Activated CD4-positive, alpha-beta T cell treated with anti-CD3 and anti-CD28 coated beads for 4 hours (primary cell): ENCODE measurements at regions not wholly inside any gene's neighbourhood (a gene's known extent, or its start where the extent isn't known, plus 50 kb on each side); places are given as distances from the start of the nearest gene placed in this dataset.
"Not testable (repeated sequence)": the region's sequence is repeated elsewhere in the genome, so short reads cannot be mapped to it uniquely, and the experiment has no call there.

ENCODE experiments used
- DNase-seq, 2 donors: peaks; one replicate each; pipeline ENCODE4 v3.0.0-alpha.2; 2020

GRCh38 chr16:86945166-86945900, 367.0 kb downstream of the FOXL1 start:
- DNase-seq: no peak

GRCh38 chr16:86946396-86946795, 368.0 kb downstream of the FOXL1 start:
- no peak for DNase-seq

- no peak for DNase-seq
Measured at GRCh38 chr16:86946981-86947380, 368.6 kb downstream of the FOXL1 start.

- DNase-seq: no peak
Measured at GRCh38 chr16:86948046-86948445, 369.1 kb downstream of the C16orf95 start.

DNA sequence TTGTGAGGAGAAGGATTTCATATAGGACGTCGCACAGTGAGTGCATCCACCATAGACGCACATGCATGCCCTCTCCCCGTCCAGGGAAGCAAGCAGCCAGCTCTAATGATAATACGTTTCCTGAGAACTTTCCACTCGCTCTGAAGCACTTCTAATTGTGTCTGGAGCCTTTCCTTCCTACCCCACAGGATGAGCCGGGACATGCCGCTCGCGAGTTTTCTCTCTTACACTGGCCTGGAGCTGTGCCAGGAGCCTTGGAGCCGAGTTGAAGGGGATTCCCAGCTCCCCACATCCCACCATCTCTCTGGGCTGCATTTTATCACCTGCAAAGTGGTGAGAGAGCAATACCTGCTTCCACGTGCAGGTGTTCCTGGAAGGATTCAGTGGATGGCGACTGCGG, 368.1 kb downstream of the C16orf95 start:
- DNase-seq: no peak

GRCh38 chr16:86949630-86950029, 367.6 kb downstream of the C16orf95 start:
- DNase-seq: no peak

GRCh38 chr16:86951041-86951822, 366.0 kb downstream of the C16orf95 start:
- no peak for DNase-seq

GRCh38 chr16:86951831-86952598, 365.2 kb downstream of the C16orf95 start:
- DNase-seq: no peak

- no peak for DNase-seq
Measured at GRCh38 chr16:86952769-86953168, 364.4 kb downstream of the C16orf95 start.

GRCh38 chr16:86953631-86954391, 363.4 kb downstream of the C16orf95 start:
- DNase-seq: no peak

DNA sequence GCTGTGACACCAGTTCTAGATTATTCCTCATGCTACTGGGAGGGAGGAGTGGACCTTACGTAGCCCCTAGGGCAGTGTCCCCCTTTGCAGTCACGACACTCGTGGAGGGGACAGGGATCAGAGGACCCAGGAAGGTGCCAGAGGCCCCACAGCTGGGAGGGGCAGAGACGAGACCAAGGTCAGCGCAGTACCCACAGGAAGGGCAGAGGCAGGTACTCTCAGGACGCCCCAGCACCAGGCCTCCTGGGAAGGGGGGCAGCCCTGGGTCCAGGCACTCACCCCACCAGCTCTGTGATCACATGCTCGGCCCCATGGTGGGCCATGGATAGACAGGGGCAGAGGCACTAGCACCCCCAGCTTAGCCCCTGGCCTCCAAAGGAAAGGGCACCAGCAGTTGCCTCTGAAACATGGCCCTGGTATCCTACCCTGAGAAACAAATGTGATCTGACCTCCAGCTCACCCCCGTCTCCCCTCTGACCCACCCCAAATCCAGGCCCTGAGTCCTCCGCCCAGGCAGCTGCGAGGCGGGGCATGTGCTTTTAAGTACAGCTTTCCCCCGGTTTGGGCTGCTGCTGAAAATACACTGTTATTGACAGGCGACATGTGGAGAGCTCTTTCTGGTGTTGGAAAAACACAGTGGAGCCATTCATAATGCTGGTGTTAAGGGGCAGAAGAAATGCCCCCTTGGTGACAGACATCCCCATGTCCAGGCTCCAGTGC, 361.9 kb downstream of the C16orf95 start:
- no peak for DNase-seq

DNA sequence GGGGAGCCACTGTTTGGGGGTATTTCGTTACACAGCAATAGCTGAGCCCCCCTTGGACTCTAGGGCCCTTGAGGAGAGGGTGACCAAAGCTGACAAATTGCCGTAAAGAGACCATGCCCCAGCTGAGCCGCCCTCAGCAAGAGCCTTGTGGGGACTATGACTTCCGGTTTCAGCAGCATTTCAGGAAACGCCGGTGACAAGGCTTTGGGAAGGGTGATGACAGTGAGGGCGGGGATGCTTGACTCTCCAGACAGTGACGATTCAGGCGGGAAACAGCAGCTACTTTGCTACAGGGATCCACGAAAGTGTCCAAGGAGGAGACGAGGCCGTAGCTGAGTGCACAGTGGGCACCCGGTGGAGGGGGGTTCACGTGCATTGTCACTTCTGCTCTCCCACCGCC, 360.8 kb downstream of the C16orf95 start:
- DNase-seq: no peak

DNA sequence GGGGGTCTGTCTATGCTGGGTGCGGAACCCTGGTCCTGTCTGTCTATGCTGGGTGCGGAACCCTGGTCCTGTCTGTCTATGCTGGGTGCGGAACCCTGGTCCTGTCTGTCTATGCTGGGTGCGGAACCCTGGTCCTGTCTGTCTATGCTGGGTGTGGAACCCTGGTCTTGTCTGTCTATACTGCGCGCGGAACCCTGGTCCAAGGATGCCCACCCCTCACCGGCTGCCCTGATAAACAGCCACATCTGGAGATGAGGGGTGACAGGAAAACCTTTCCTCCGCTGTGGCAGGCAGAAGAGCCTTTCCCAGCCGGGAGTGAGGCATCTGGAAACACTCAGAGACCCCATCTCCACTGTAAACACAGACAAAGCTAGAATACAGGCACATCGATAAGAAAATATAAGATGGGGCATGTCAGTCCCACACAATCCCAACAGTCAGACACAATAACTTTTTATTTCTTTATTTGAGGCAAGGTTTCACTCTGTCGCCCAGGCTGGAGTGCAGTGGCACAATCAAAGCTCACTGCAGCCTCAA, 359.5 kb downstream of the C16orf95 start:
- not testable (repeated sequence) for DNase-seq

DNA sequence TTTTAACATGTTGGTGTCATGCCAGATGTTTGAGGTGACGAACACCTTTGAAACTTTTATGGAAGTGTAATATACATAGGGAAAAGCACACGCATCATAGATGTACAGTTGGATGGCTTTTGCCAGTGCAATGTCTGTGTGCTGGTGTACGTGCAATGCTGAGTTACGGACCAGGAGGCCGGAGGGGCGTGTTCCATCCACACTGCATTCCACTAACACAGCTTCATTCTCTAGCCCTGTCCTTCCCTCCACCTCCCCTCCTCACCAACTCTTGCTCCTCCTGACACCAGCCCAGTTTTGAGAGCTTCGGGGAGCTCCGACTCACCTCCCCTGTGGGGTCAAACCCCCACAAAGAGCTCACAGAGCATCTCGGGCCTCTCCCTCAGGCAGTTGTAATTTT, 358.8 kb downstream of the C16orf95 start:
- DNase-seq: no peak

- DNase-seq: no peak
Measured at GRCh38 chr16:86959091-86959651, 358.0 kb downstream of the C16orf95 start.

DNA sequence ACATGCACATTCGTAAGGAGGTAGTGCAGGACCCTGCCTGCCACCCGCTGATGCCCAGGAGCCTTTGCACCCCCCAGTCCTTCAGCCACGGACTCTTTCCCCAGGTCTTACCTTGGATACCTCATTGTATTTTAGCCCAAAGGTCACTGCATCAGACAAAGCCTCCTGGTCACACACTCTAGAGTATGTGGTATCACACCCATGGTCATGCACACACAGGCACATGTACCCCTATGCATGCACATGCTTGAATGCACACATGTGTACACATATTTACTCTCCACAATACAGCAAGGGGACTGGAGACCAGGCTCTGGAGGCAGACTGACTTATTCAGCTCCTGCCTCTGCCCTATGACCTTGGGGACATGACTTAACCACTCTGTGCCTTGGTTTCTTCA, 357.5 kb downstream of the C16orf95 start:
- no peak for DNase-seq

DNA sequence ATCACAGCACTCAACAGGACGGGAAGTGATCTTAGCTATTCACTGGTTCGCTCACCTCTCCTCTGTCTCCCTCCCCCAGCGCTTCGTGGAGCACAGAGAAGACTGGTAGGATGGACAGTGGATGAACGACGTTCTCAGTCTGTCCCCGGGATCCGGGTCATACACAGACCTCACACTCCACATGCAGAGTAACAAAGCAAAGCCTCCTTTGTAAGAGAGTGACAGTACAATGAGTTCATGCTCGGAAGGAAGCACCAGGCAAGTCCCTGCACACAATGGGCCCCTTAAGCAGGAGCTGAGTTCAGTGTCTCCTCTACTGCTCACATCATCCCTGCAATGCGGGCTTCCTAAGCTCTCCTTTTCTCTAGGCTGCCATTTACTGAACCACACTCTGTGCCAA, 356.9 kb downstream of the C16orf95 start:
- DNase-seq: no peak

GRCh38 chr16:86961171-86961601, 356.0 kb downstream of the C16orf95 start:
- no peak for DNase-seq

DNA sequence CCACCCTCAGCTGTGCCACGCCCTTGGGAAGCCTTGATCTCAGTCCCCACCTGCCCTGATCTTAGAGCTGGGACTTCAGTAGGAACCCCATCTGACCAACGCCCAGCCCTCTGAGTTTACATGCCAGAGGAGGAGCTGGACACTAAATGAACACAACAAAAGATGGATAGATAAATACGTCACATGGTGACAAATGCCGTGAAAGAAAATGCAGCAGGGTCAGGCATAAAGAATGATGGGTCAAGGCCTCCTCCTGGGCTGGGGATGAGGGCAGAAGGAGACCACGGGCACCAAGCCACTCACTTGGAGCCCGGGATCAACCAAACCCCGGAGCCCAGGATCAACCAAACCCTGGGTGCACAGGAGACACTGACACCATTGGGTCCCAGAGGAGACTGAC, 354.9 kb downstream of the C16orf95 start:
- no peak for DNase-seq

- DNase-seq: no peak
Measured at GRCh38 chr16:86962913-86963312, 354.3 kb downstream of the C16orf95 start.
